AG09309 (cell line): ENCODE measurements at regions not wholly inside any gene's neighbourhood (a gene's known extent, or its start where the extent isn't known, plus 50 kb on each side); places are given as distances from the start of the nearest gene placed in this dataset.

Experiments used
- DNase-seq: peaks from one replicate; pipeline ENCODE4 v3.0.0-alpha.2; 2010; ENCODE audit warnings: low read depth
- H3K4me3 ChIP-seq: 2 replicates; pipeline ENCODE4 v1.5.1; 2011; ENCODE audit warnings: mild to moderate bottlenecking, low read depth, low read length, moderate library complexity; ENCODE audit not compliant: control insufficient read depth
- CTCF ChIP-seq: IDR thresholded peaks from 2 replicates; pipeline ENCODE4 v1.5.1; 2011; ENCODE audit warnings: mild to moderate bottlenecking, low read depth, low read length, inconsistent platforms; ENCODE audit not compliant: insufficient read depth, control insufficient read depth; ENCODE audit errors: missing control alignments

GRCh38 chr7:119748251-119748860, 524.6 kb upstream of the KCND2 start:
- no peak for TF ChIP-seq CTCF
- no peak for DNase-seq
- H3K4me3 ChIP-seq: no peak overlapping the region

DNA sequence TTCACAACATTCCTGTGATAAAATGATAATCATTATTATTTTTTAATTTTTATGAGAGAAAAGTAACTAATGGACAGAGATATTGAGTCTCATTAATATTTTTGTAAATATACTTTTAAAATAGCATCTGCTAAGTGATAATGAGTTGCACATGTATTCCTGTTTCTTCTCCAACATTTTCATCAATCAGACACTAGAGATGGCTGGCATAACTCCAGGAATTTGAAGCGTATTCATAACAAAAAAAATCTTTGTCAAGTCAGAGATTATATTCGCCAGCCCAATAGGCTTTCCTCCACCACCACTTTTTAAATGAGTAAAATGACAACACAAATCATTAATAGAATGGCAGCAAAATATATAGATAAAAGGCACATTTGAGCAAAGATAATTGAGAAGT, 524.0 kb upstream of the KCND2 start:
- DNase-seq: no peak
- no peak overlapping the region for H3K4me3 ChIP-seq
- no peak for TF ChIP-seq CTCF

- H3K4me3 ChIP-seq: no peak overlapping the region
- DNase-seq: no peak
- no peak for TF ChIP-seq CTCF
Measured at GRCh38 chr7:119756687-119757086, 516.3 kb upstream of the KCND2 start.

- TF ChIP-seq CTCF: no peak
- no peak for DNase-seq
- no peak overlapping the region for H3K4me3 ChIP-seq
Measured at GRCh38 chr7:119758254-119758653, 514.7 kb upstream of the KCND2 start.

DNA sequence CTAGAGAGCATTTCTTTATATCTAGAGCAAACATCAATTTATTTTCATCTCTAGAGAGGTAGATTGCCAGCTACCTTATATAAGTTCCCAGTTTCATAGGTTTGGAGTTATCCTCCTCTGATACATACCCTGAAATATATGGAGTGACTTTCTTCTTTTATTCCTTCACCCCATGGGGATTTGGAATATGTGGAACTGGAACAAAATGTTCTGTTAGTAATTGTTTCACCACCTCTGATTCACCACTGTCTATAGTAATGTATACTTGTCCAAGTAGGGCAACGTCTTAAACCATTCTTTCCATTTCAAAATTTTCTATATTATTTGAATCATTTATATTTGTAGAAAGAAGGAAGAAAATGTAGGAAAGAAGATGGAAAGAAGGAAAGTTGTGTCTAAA, 511.2 kb upstream of the KCND2 start:
- DNase-seq: no peak
- no peak overlapping the region for H3K4me3 ChIP-seq
- TF ChIP-seq CTCF: no peak

- DNase-seq: no peak
- TF ChIP-seq CTCF: no peak
- H3K4me3 ChIP-seq: no peak overlapping the region
Measured at GRCh38 chr7:119782286-119782685, 490.7 kb upstream of the KCND2 start.

DNA sequence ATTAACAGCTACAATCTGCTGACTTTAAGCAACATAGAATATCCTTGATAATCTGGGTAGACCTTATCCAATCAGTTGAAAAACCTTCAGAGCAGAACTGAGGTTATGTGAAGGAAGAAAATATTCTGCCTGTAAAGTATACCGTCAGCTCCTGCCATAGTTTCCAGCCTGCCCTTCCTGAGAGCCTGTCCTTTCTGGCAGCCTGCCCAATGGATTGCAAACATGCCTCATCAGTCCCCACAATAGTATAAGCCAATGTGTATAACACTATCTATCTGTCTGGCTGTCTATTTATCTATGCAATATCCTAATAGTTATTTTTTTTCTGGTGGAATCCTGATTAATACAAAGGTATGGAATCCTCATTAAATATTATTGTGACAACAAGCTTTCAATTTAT, 489.2 kb upstream of the KCND2 start:
- H3K4me3 ChIP-seq: no peak overlapping the region
- no peak for TF ChIP-seq CTCF

More for the DNA sequence above, 489.2 kb upstream of the KCND2 start:
- no peak for DNase-seq
